LNCaP clone FGC (cell line): ENCODE measurements at regions not wholly inside any gene's neighbourhood (a gene's known extent, or its start where the extent isn't known, plus 50 kb on each side); places are given as distances from the start of the nearest gene placed in this dataset.

ENCODE experiments used
- DNase-seq: peaks from one replicate; pipeline ENCODE4 v3.0.0-alpha.2; 2011; ENCODE audit warnings: low read depth
- H3K4me3 ChIP-seq: 2 replicates; pipeline ENCODE4 v1.5.1; 2011; ENCODE audit warnings: mild to moderate bottlenecking, low read depth, low read length, control low read depth
- TF ChIP-seq, protein P1 (sequence below): IDR thresholded peaks from 2 replicates; pipeline ENCODE4 v1.5.1; 2012; ENCODE audit warnings: mild to moderate bottlenecking; ENCODE audit not compliant: control insufficient read depth, insufficient read depth; ENCODE audit errors: extremely low read depth

- TF ChIP-seq, protein P1, sequence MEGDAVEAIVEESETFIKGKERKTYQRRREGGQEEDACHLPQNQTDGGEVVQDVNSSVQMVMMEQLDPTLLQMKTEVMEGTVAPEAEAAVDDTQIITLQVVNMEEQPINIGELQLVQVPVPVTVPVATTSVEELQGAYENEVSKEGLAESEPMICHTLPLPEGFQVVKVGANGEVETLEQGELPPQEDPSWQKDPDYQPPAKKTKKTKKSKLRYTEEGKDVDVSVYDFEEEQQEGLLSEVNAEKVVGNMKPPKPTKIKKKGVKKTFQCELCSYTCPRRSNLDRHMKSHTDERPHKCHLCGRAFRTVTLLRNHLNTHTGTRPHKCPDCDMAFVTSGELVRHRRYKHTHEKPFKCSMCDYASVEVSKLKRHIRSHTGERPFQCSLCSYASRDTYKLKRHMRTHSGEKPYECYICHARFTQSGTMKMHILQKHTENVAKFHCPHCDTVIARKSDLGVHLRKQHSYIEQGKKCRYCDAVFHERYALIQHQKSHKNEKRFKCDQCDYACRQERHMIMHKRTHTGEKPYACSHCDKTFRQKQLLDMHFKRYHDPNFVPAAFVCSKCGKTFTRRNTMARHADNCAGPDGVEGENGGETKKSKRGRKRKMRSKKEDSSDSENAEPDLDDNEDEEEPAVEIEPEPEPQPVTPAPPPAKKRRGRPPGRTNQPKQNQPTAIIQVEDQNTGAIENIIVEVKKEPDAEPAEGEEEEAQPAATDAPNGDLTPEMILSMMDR: no peak
- DNase-seq: no peak
- no peak overlapping the region for H3K4me3 ChIP-seq
Observed at GRCh38 chr6:149201068-149201655, 116.3 kb upstream of the TAB2 start.

- no peak overlapping the region for H3K4me3 ChIP-seq
- TF ChIP-seq, protein P1: no peak
- DNase-seq: no peak
Observed at GRCh38 chr6:149202100-149202499, 115.4 kb upstream of the TAB2 start.

GRCh38 chr6:149202952-149203351 is 114.6 kb upstream of the TAB2 start:
- TF ChIP-seq, protein P1: no peak
- no peak for DNase-seq
- no peak overlapping the region for H3K4me3 ChIP-seq

DNA sequence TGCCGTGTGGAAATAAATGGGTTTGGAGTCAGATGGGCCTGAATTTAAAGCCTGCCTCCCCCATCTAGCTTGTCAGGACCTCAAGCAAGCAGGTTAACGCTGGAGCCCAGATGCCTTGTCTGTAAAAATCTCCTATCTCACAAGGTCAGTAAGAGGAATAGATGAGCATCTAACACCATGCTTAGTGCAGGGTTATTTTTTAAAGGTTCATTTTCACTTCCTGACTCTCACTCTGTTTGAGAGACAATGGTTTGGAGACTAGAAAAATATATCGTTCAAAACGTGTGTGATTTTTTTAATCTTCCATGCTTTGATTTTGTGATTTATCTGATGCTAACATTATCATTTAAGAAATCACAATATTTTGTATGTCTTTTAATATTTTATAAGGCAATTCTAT is 114.0 kb upstream of the TAB2 start:
- H3K4me3 ChIP-seq: no peak overlapping the region
- TF ChIP-seq, protein P1: no peak
- DNase-seq: no peak

- TF ChIP-seq, protein P1: no peak
- no peak for DNase-seq
- H3K4me3 ChIP-seq: no peak overlapping the region
Observed at GRCh38 chr6:149208134-149208601, 109.3 kb upstream of the TAB2 start.

- no peak overlapping the region for H3K4me3 ChIP-seq
- DNase-seq: no peak
- TF ChIP-seq, protein P1: no peak
Observed at GRCh38 chr6:149209871-149210775, 107.4 kb upstream of the TAB2 start.
